Nephron (organoid): ENCODE measurements at regions not wholly inside any gene's neighbourhood (a gene's known extent, or its start where the extent isn't known, plus 50 kb on each side); places are given as distances from the start of the nearest gene placed in this dataset.

Experiments used
- H3K27ac Mint-ChIP-seq, 3 experiments: 2 replicates each; pipeline ENCODE4 v1.8.0; 2020; ENCODE audit warnings: mixed read lengths in 3 of 3, mild to moderate bottlenecking in 2 of 3, moderate library complexity in 1 of 3
- H3K27me3 Mint-ChIP-seq: 2 replicates; pipeline ENCODE4 v1.8.0; 2021; ENCODE audit warnings: low read depth, mild to moderate bottlenecking, moderate library complexity, mixed read lengths
- H3K36me3 Mint-ChIP-seq: 2 replicates; pipeline ENCODE4 v1.8.0; 2020; ENCODE audit warnings: low read depth, mixed read lengths
- H3K4me1 Mint-ChIP-seq: 2 replicates; pipeline ENCODE4 v1.8.0; 2020; ENCODE audit warnings: mixed read lengths
- H3K4me3 Mint-ChIP-seq, 3 experiments: 2 replicates each; pipeline ENCODE4 v1.8.0; 2020; ENCODE audit warnings: mild to moderate bottlenecking in 3 of 3, mixed read lengths in 3 of 3, moderate library complexity in 2 of 3
- H3K9me3 Mint-ChIP-seq: 2 replicates; pipeline ENCODE4 v1.8.0; 2020; ENCODE audit warnings: mixed read lengths
- TF ChIP-seq, protein P1 (sequence below), 3 experiments: fragments of 200-600 bp; sonication (generic); IDR thresholded peaks; one replicate each; pipeline ENCODE4 v1.5.0; 2021; ENCODE audit warnings: antibody characterized with exemption in 3 of 3; ENCODE audit not compliant: unreplicated experiment in 3 of 3

DNA sequence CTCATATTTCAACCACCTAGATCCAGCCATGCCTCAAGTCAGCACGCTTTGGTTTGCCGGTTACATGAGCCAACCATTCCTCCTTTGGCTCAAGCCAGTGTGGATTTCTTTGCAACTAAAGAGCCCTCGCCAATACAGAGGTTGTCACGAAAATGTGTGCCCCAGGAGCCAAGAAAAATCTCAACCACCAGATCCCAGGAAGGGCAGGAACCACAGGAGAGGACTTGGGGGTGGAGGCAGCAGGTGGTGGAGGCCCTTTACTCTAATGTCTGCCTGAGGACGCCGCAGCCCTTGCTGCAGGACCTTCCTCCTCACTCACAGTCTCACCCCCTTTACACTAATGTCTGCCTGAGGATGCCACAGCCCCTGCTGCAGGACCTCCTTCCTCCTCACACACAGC, 144.8 kb upstream of the PHACTR3 start:
- peaks cover 48% of the 10 kb centered on the region for H3K27me3 Mint-ChIP-seq
- H3K4me3 Mint-ChIP-seq = no peak overlapping the region
- H3K9me3 Mint-ChIP-seq = no peaks in the 10 kb centered on the region
- peaks cover 10% of the 10 kb centered on the region for H3K4me1 Mint-ChIP-seq
- no peaks in the 10 kb centered on the region for H3K36me3 Mint-ChIP-seq
- H3K27ac Mint-ChIP-seq = no peak overlapping the region
- TF ChIP-seq, protein P1, sequence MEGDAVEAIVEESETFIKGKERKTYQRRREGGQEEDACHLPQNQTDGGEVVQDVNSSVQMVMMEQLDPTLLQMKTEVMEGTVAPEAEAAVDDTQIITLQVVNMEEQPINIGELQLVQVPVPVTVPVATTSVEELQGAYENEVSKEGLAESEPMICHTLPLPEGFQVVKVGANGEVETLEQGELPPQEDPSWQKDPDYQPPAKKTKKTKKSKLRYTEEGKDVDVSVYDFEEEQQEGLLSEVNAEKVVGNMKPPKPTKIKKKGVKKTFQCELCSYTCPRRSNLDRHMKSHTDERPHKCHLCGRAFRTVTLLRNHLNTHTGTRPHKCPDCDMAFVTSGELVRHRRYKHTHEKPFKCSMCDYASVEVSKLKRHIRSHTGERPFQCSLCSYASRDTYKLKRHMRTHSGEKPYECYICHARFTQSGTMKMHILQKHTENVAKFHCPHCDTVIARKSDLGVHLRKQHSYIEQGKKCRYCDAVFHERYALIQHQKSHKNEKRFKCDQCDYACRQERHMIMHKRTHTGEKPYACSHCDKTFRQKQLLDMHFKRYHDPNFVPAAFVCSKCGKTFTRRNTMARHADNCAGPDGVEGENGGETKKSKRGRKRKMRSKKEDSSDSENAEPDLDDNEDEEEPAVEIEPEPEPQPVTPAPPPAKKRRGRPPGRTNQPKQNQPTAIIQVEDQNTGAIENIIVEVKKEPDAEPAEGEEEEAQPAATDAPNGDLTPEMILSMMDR (IDR thresholded peaks at IDR 0.05; ENCODE audit: unreplicated experiment in 3 of 3) = no peak

DNA sequence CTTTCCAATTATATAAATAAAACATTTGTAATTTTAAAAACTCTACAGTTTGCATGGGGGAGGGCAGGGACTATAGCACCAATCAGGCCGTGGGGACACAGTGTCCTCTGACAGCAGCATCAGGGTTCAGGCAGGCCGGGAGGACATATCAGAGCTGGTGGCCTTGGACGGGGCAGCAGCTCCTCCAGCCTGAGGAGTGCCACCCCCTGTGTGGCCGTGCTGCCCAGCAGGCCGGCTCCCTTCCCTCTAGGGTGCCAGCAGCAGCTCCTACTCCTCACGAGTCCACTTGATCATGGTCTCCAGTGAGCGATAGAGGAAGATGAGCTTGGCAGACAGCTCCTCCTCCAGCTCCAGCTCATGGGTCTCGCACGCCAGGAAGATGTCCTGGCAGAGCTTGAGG, 144.0 kb upstream of the PHACTR3 start:
- Mint-ChIP-seq H3K36me3 (no peaks in the 10 kb centered on the region), H3K4me1 (peaks cover 4% of the 10 kb centered on the region), H3K9me3 (no peaks in the 10 kb centered on the region), H3K27ac (no peak overlapping the region), H3K27me3 (peaks cover 48% of the 10 kb centered on the region), H3K4me3 (no peak overlapping the region)
- TF ChIP-seq, protein P1 (IDR thresholded peaks at IDR 0.05; ENCODE audit: unreplicated experiment in 3 of 3) = no peak

DNA sequence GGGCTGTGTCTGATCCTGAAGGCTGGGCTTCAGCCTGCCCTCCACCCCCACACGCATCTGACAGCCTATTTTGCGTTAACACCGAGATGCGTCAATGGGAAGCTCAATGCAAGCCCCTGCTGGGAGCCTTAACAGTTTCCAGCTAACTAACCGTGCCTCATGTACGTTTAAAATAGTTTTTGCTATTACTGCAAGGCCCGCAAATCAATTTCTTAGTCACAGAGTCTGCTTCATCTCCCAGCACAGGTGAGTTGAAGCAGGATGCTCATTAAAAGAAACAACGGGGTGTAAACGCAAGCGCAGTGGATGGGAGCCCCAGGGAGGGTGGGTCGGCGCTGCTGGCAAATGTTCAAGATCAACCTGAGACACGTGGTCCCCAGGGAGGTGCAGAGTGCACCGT, 142.8 kb upstream of the PHACTR3 start:
- no peaks in the 10 kb centered on the region for H3K4me1 Mint-ChIP-seq
- TF ChIP-seq, protein P1 (IDR thresholded peaks at IDR 0.05; ENCODE audit: unreplicated experiment in 3 of 3) = no peak
- no peak overlapping the region for H3K27ac Mint-ChIP-seq
- no peaks in the 10 kb centered on the region for H3K9me3 Mint-ChIP-seq
- H3K27me3 Mint-ChIP-seq = peaks cover 40% of the 10 kb centered on the region
- no peaks in the 10 kb centered on the region for H3K36me3 Mint-ChIP-seq
- no peak overlapping the region for H3K4me3 Mint-ChIP-seq

DNA sequence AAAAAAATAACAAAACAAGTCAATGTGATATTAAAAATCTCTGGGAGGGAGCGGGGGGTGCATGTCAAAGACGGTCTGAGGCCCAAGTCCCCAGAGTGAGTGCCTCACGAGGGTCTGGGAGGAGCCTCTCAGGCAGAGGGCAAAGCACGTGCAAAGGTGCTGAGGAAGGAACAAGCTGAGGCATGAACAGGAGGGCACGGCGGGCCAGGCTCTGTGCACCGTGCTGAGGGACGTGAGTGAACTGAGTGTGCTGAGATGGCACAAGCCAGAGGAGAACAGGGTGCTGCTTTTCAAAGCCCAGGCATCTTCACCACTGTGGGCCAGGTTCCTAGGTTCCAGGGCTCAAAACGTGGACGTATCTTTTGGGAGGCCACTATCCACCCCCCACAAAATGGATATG, 142.1 kb upstream of the PHACTR3 start:
- no peaks in the 10 kb centered on the region for H3K36me3 Mint-ChIP-seq
- H3K27ac Mint-ChIP-seq = no peak overlapping the region
- H3K27me3 Mint-ChIP-seq = peaks cover 40% of the 10 kb centered on the region
- H3K4me3 Mint-ChIP-seq = no peak overlapping the region
- H3K9me3 Mint-ChIP-seq = no peaks in the 10 kb centered on the region
- TF ChIP-seq, protein P1 (IDR thresholded peaks at IDR 0.05; ENCODE audit: unreplicated experiment in 3 of 3) = no peak
- no peaks in the 10 kb centered on the region for H3K4me1 Mint-ChIP-seq

DNA sequence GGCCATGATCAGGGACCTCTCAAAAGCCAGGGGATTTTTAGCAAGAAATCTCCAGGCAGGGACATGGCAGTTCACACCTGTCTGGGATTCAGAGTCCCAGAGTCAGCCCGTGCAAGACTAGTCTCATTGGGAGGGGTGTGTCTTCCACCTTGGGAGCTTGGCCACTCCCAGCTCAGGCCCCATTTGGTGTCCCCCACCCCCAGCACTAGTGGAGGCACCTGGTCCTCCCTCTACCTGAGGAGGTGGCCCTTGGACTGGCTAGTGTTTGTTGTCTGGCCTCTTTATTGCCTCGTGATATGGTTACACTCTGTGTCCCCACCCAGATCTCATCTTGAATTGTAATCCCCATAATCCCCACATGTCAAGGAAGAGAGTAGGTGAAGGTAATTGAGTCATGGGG, 140.8 kb upstream of the PHACTR3 start:
- Mint-ChIP-seq H3K36me3 (no peaks in the 10 kb centered on the region), H3K27me3 (peaks cover 36% of the 10 kb centered on the region)

More for the DNA sequence above, 140.8 kb upstream of the PHACTR3 start:
- TF ChIP-seq, protein P1 (IDR thresholded peaks at IDR 0.05; ENCODE audit: unreplicated experiment in 3 of 3) = no peak
- Mint-ChIP-seq H3K9me3 (no peaks in the 10 kb centered on the region), H3K27ac (no peak overlapping the region), H3K4me3 (no peak overlapping the region), H3K4me1 (no peaks in the 10 kb centered on the region)
